Spleen (tissue), 11 donors: ENCODE measurements at regions not wholly inside any gene's neighbourhood (a gene's known extent, or its start where the extent isn't known, plus 50 kb on each side); places are given as distances from the start of the nearest gene placed in this dataset.

ENCODE experiments used
- DNase-seq: peaks from one replicate; pipeline ENCODE4 v3.0.0-alpha.2; 2020
- H3K27ac ChIP-seq, 8 donors: fragments of 200-600 bp; sonication (generic) in 7 of 8; 1 replicate in 4 of 8; 2 replicates in 4 of 8; pipeline versions ENCODE4 v1.5.0 to v1.8.0; 2016 to 2021; ENCODE audit warnings: inconsistent platforms in 4 of 8, mild to moderate bottlenecking in 4 of 8, moderate library complexity in 1 of 8
- H3K27me3 ChIP-seq, 7 donors: fragments of 200-600 bp; sonication (generic) in 6 of 7; replicated peaks in 1 of 7; 1 replicate in 4 of 7; 2 replicates in 3 of 7; pipeline versions ENCODE4 v1.5.0 to v1.8.0; 2016 to 2021; ENCODE audit warnings: inconsistent platforms in 3 of 7, mild to moderate bottlenecking in 1 of 7
- H3K36me3 ChIP-seq, 6 donors: fragments of 200-600 bp; sonication (generic) in 5 of 6; 1 replicate in 4 of 6; 2 replicates in 2 of 6; pipeline versions ENCODE4 v1.5.0 to v1.8.0; 2016 to 2021; ENCODE audit warnings: inconsistent platforms in 2 of 6
- H3K4me1 ChIP-seq, 6 donors: fragments of 200-600 bp; sonication (generic) in 5 of 6; 1 replicate in 3 of 6; 2 replicates in 3 of 6; pipeline versions ENCODE4 v1.5.0 to v1.8.0; 2016 to 2021; ENCODE audit warnings: inconsistent platforms in 3 of 6
- H3K4me3 ChIP-seq, 8 donors: fragments of 200-600 bp; sonication (generic) in 7 of 8; 1 replicate in 4 of 8; 2 replicates in 4 of 8; pipeline versions ENCODE4 v1.5.0 to v1.8.0; 2016 to 2021; ENCODE audit warnings: inconsistent platforms in 4 of 8, mild to moderate bottlenecking in 4 of 8, moderate library complexity in 2 of 8
- H3K9me3 ChIP-seq, 8 donors: fragments of 200-600 bp; sonication (generic) in 7 of 8; 1 replicate in 4 of 8; 2 replicates in 4 of 8; pipeline versions ENCODE4 v1.5.0 to v1.8.0; 2016 to 2021; ENCODE audit warnings: inconsistent platforms in 4 of 8
- POLR2A ChIP-seq, 3 donors: fragments of 450-650 bp; IDR thresholded peaks; one replicate each; pipeline ENCODE4 v1.5.1; 2017; ENCODE audit warnings: antibody characterized with exemption in 3 of 3, mild to moderate bottlenecking in 1 of 3
- POLR2AphosphoS5 ChIP-seq, 3 donors: sonication (generic); formaldehyde crosslinking; IDR thresholded peaks; one replicate each; pipeline ENCODE4 v1.5.1; 2017; ENCODE audit warnings: antibody characterized with exemption in 3 of 3
- WGBS, 5 donors: extraction: QIAGEN DNeasy Blood & Tissue Kit in 3 of 5; methylation state at CpG; one replicate each; pipeline versions ENCODE4 v1.1.5 to v1.1.7; 2013 to 2018; 5-methylcytosine and 5-hydroxymethylcytosine counted together
- intact Hi-C: fragments of 100-400 bp; cut with DNase I; formaldehyde crosslinking; loops from one replicate; pipeline ENCODE4 v1.15.0; 2023; ENCODE audit warnings: low total_unique reads
- TF ChIP-seq, protein P1 (sequence below), 11 experiments: fragments of 200-600 bp in 7 of 11; fragments of 450-650 bp in 4 of 11; sonication (generic) in 4 of 11; IDR thresholded peaks in 8 of 11; conservative IDR thresholded peaks in 3 of 11; 1 replicate in 7 of 11; 2 replicates in 4 of 11; pipeline versions ENCODE4 v1.4.0 to v1.8.0; 2016 to 2021; ENCODE audit warnings: antibody characterized with exemption in 11 of 11, inconsistent platforms in 4 of 11, mild to moderate bottlenecking in 1 of 11
- donor health status: healthy with polysubstance abuse.
- donor health status: DM: no; HTN: no; CAD: no; lungs with moderate emphysema.
- donor health status: DM: no; HTN: no; CAD: no.
- donor health status: Bipolar disorder and iron deficiency.
- donor health status: healthy.
- donor health status: DM: no; HTN: no; CAD: no.
- donor health status: DM: yes; HTN: yes; CAD: no.

DNA sequence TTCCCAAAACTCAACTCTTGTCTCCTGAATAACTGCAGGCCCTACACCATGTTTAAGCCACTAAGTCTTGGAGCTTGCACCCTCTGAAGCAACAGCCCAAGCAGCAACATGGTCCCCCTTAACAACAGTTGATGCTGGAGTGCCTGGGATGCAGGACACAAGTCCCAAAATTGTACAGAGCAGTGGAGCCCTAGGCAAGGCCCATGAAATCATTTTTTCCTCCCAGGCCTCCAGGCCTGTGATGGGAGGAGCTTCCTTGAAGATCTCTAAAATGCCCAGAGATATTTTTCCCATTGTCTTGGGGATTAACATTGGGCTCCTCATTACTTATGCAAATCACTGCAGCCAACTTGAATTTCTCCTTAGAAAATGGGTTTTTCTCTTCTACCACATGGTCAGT lies 311.9 kb upstream of the EPHA3 start:
- no peaks in the 10 kb centered on the region for H3K27me3 ChIP-seq
- TF ChIP-seq POLR2A (IDR thresholded peaks at IDR 0.05) (no peak), POLR2AphosphoS5 (IDR thresholded peaks at IDR 0.05) (no peak)
- TF ChIP-seq, protein P1, sequence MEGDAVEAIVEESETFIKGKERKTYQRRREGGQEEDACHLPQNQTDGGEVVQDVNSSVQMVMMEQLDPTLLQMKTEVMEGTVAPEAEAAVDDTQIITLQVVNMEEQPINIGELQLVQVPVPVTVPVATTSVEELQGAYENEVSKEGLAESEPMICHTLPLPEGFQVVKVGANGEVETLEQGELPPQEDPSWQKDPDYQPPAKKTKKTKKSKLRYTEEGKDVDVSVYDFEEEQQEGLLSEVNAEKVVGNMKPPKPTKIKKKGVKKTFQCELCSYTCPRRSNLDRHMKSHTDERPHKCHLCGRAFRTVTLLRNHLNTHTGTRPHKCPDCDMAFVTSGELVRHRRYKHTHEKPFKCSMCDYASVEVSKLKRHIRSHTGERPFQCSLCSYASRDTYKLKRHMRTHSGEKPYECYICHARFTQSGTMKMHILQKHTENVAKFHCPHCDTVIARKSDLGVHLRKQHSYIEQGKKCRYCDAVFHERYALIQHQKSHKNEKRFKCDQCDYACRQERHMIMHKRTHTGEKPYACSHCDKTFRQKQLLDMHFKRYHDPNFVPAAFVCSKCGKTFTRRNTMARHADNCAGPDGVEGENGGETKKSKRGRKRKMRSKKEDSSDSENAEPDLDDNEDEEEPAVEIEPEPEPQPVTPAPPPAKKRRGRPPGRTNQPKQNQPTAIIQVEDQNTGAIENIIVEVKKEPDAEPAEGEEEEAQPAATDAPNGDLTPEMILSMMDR (IDR thresholded peaks at IDR 0.05 in 8 of 11, conservative IDR thresholded peaks at IDR 0.05 in 3 of 11), result no peak
- no peaks in the 10 kb centered on the region for H3K36me3 ChIP-seq
- peaks cover 5 to 66% (median 50%) of the 10 kb centered on the region in 8 donors for H3K9me3 ChIP-seq
- no peaks in the 10 kb centered on the region for H3K4me1 ChIP-seq
- no peak overlapping the region for H3K4me3 ChIP-seq
- no peak for DNase-seq
- intact Hi-C loops, result no loop called here
- no peak overlapping the region for H3K27ac ChIP-seq

DNA sequence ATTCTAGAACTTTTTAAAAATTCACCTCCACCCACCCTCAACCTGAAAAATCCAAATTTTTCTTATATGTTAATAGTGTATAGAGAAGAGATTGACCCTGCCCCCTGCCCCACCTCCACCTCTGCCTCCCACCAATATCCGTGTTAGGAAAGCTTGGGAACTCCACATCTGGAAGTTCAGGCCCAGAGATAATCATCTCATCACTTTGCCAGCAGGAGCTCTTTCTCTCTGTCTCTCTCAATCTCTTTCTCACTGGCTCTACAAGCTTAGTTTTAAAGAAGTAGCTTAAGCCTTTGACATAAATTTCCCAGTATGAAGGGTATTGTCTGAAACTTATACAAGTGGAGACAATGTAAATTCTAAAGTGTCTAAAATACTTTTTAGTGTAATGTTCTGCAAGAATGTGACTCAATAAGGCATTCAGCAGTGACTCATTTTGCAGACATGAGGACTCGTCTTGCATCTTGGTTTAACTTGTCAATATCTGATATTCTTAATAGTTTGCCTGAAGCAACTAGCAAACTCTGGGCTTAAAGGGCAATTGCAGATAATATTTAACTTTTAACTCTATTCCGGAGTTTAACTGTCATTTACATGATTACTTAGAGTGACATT lies 299.8 kb upstream of the EPHA3 start:
- Histone ChIP-seq H3K36me3 (no peaks in the 10 kb centered on the region), H3K27me3 (no peaks in the 10 kb centered on the region), H3K9me3 (no peaks in the 10 kb centered on the region), H3K4me3 (no peak overlapping the region), H3K4me1 (no peaks in the 10 kb centered on the region), H3K27ac (no peak overlapping the region)
- intact Hi-C loops, result no loop called here
- WGBS, 5 donors, result 69 to 86% (median 72%) methylated on average over 3 of the region's 3 CpGs
- no peak for DNase-seq
- no peak for TF ChIP-seq POLR2AphosphoS5 (IDR thresholded peaks at IDR 0.05)
- no peak for TF ChIP-seq POLR2A (IDR thresholded peaks at IDR 0.05)
- TF ChIP-seq, protein P1 (IDR thresholded peaks at IDR 0.05 in 8 of 11, conservative IDR thresholded peaks at IDR 0.05 in 3 of 11), result no peak

- TF ChIP-seq, protein P1 (IDR thresholded peaks at IDR 0.05 in 8 of 11, conservative IDR thresholded peaks at IDR 0.05 in 3 of 11), result no peak
- TF ChIP-seq POLR2A (IDR thresholded peaks at IDR 0.05), result no peak
- no peak for TF ChIP-seq POLR2AphosphoS5 (IDR thresholded peaks at IDR 0.05)
- WGBS, 5 donors, result 24 to 52% (median 29%) methylated on average over 2 of the region's 2 CpGs
- no peaks in the 10 kb centered on the region for H3K4me1 ChIP-seq
- DNase-seq, result no peak
- no peak overlapping the region for H3K27ac ChIP-seq
- no peaks in the 10 kb centered on the region for H3K27me3 ChIP-seq
- H3K36me3 ChIP-seq, result no peaks in the 10 kb centered on the region
- intact Hi-C loops, result no loop called here
- no peaks in the 10 kb centered on the region for H3K9me3 ChIP-seq
- no peak overlapping the region for H3K4me3 ChIP-seq
These were observed 297.4 kb upstream of the EPHA3 start for GRCh38 chr3:88809993-88810392.

DNA sequence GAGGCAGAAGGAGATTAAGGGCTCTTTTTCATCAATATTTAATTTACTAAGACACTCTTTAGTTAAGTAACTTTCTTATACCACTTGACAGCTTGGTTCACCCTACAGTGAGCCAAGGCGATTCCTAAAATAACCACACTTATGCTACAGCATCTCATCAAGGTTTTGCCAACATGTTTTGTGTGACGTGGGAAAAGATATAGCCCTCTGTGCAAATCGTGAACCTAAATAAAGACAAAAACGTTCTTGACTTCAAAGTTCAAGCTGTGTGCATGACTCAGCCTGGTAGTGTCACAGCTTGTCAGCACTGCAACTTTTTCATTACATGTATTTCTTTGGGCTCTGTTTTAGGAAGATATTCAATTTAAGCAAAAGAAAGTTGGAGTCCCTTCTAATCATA lies 297.0 kb upstream of the EPHA3 start:
- H3K9me3 ChIP-seq, result no peaks in the 10 kb centered on the region
- H3K4me3 ChIP-seq, result no peak overlapping the region
- 46 to 61% (median 51%) methylated on average over 4 of the region's 4 CpGs for WGBS, 5 donors
- no peaks in the 10 kb centered on the region for H3K27me3 ChIP-seq
- intact Hi-C loops, result no loop called here
- TF ChIP-seq POLR2A (IDR thresholded peaks at IDR 0.05) (no peak), POLR2AphosphoS5 (IDR thresholded peaks at IDR 0.05) (no peak)
- TF ChIP-seq, protein P1 (IDR thresholded peaks at IDR 0.05 in 8 of 11, conservative IDR thresholded peaks at IDR 0.05 in 3 of 11), result no peak
- H3K36me3 ChIP-seq, result no peaks in the 10 kb centered on the region
- no peaks in the 10 kb centered on the region for H3K4me1 ChIP-seq
- DNase-seq, result no peak
- H3K27ac ChIP-seq, result no peak overlapping the region
